H9 (cell line): ENCODE measurements at regions not wholly inside any gene's neighbourhood (a gene's known extent, or its start where the extent isn't known, plus 50 kb on each side); places are given as distances from the start of the nearest gene placed in this dataset.
A peak's percentile ranks its signal among the peaks of the same experiment; 100 is the strongest.

Source experiments
- DNase-seq: peaks from one replicate; pipeline ENCODE4 v3.0.0-alpha.2; 2017
- H2AFZ ChIP-seq: one replicate; pipeline ENCODE4 v1.6.1; 2013; ENCODE audit warnings: mild to moderate bottlenecking, low read length, control low read depth, moderate library complexity
- H2AK5ac ChIP-seq: 2 replicates; pipeline ENCODE4 v1.6.1; 2013; ENCODE audit warnings: low read length, control low read depth, mixed read lengths; ENCODE audit not compliant: insufficient read length
- H2BK120ac ChIP-seq: one replicate; pipeline ENCODE4 v1.6.1; 2013; ENCODE audit warnings: low read depth, mild to moderate bottlenecking, low read length, control low read depth, inconsistent platforms; ENCODE audit not compliant: poor library complexity, severe bottlenecking
- H2BK12ac ChIP-seq: 2 replicates; pipeline ENCODE4 v1.6.1; 2013; ENCODE audit warnings: low read length, control low read depth, mixed read lengths, low read depth; ENCODE audit not compliant: insufficient read length
- H2BK15ac ChIP-seq: 2 replicates; pipeline ENCODE4 v1.6.1; 2013; ENCODE audit warnings: low read depth, low read length, control low read depth
- H2BK20ac ChIP-seq: one replicate; pipeline ENCODE4 v1.6.1; 2013; ENCODE audit warnings: low read depth, mild to moderate bottlenecking, low read length, control low read depth, inconsistent platforms; ENCODE audit not compliant: poor library complexity, severe bottlenecking
- H2BK5ac ChIP-seq: 2 replicates; pipeline ENCODE4 v1.6.1; 2013; ENCODE audit warnings: low read length, control low read depth, mixed read lengths; ENCODE audit not compliant: insufficient read length
- H3K14ac ChIP-seq: 2 replicates; pipeline ENCODE4 v1.6.1; 2013; ENCODE audit warnings: low read length, control low read depth; ENCODE audit not compliant: insufficient read depth
- H3K18ac ChIP-seq: 2 replicates; pipeline ENCODE4 v1.6.1; 2013; ENCODE audit warnings: low read depth, mild to moderate bottlenecking, mixed read lengths, low read length, control low read depth; ENCODE audit not compliant: insufficient read length
- H3K23ac ChIP-seq: 2 replicates; pipeline ENCODE4 v1.6.1; 2013; ENCODE audit warnings: low read length, control low read depth, mixed read lengths, low read depth; ENCODE audit not compliant: insufficient read length
- H3K23me2 ChIP-seq: 2 replicates; pipeline ENCODE4 v1.6.1; 2013; ENCODE audit warnings: low read depth, mild to moderate bottlenecking, mixed read lengths, low read length, control low read depth; ENCODE audit not compliant: insufficient read length, poor library complexity, severe bottlenecking
- H3K27ac ChIP-seq: 2 replicates; pipeline ENCODE4 v1.5.1; 2013; ENCODE audit warnings: low read length, control low read depth, mixed read lengths, low read depth; ENCODE audit not compliant: insufficient read length
- H3K27me3 ChIP-seq: 2 replicates; pipeline ENCODE4 v1.6.1; 2013; ENCODE audit warnings: low read length, control low read depth, inconsistent platforms; ENCODE audit not compliant: insufficient read depth
- H3K4ac ChIP-seq: 2 replicates; pipeline ENCODE4 v1.6.1; 2013; ENCODE audit warnings: low read depth, mild to moderate bottlenecking, control low read depth, inconsistent platforms, low read length, moderate library complexity
- H3K4me1 ChIP-seq: 2 replicates; pipeline ENCODE4 v1.6.1; 2013; ENCODE audit warnings: low read length, control low read depth, inconsistent platforms; ENCODE audit not compliant: insufficient read depth
- H3K4me2 ChIP-seq: 2 replicates; pipeline ENCODE4 v1.6.1; 2013; ENCODE audit warnings: low read length, control low read depth, mixed read lengths; ENCODE audit not compliant: insufficient read length, insufficient read depth
- H3K56ac ChIP-seq: 2 replicates; pipeline ENCODE4 v1.6.1; 2013; ENCODE audit warnings: low read depth, mild to moderate bottlenecking, mixed read lengths, low read length, control low read depth; ENCODE audit not compliant: insufficient read length
- H3K79me1 ChIP-seq: 2 replicates; pipeline ENCODE4 v1.6.1; 2013; ENCODE audit warnings: low read depth, mild to moderate bottlenecking, moderate library complexity, low read length, control low read depth, inconsistent platforms; ENCODE audit not compliant: insufficient read depth, poor library complexity, severe bottlenecking
- H3K79me2 ChIP-seq: 2 replicates; pipeline ENCODE4 v1.6.1; 2013; ENCODE audit warnings: low read length, control low read depth, inconsistent platforms; ENCODE audit not compliant: insufficient read depth
- H3K9ac ChIP-seq: 2 replicates; pipeline ENCODE4 v1.6.1; 2013; ENCODE audit warnings: low read length, control low read depth, mixed read lengths; ENCODE audit not compliant: insufficient read length; ENCODE audit errors: extremely low read depth
- H3K9me3 ChIP-seq: one replicate; pipeline ENCODE4 v1.6.1; 2013; ENCODE audit warnings: low read depth, low read length, inconsistent platforms; ENCODE audit not compliant: control insufficient read depth
- H3T11ph ChIP-seq: one replicate; pipeline ENCODE4 v1.6.1; 2013; ENCODE audit warnings: mild to moderate bottlenecking, low read length, control low read depth, inconsistent platforms
- H4K20me1 ChIP-seq: one replicate; pipeline ENCODE4 v1.6.1; 2013; ENCODE audit not compliant: control insufficient read depth, insufficient read length, insufficient read depth
- H4K5ac ChIP-seq: 2 replicates; pipeline ENCODE4 v1.6.1; 2013; ENCODE audit warnings: low read depth, mild to moderate bottlenecking, mixed read lengths, low read length, control low read depth; ENCODE audit not compliant: insufficient read length
- H4K8ac ChIP-seq: replicated peaks from 2 replicates; pipeline ENCODE4 v1.6.1; 2013; ENCODE audit warnings: low read length, control low read depth, mixed read lengths, low read depth; ENCODE audit not compliant: insufficient read length
- H4K91ac ChIP-seq: 2 replicates; pipeline ENCODE4 v1.6.1; 2013; ENCODE audit warnings: low read depth, mild to moderate bottlenecking, moderate library complexity, mixed read lengths, low read length, control low read depth; ENCODE audit not compliant: insufficient read length
- H3K27ac Mint-ChIP-seq, 3 experiments: 2 replicates in 2 of 3; 3 replicates in 1 of 3; pipeline ENCODE4 v1.8.0; 2020 to 2021; ENCODE audit warnings: mixed read lengths in 3 of 3, mild to moderate bottlenecking in 1 of 3, moderate library complexity in 1 of 3
- H3K27me3 Mint-ChIP-seq: 2 replicates; pipeline ENCODE4 v1.8.0; 2021; ENCODE audit warnings: low read depth, mild to moderate bottlenecking, moderate library complexity, mixed read lengths
- H3K36me3 Mint-ChIP-seq, 3 experiments: 2 replicates in 2 of 3; 3 replicates in 1 of 3; pipeline ENCODE4 v1.8.0; 2020 to 2021; ENCODE audit warnings: low read depth in 3 of 3, mixed read lengths in 3 of 3; ENCODE audit not compliant: insufficient read depth in 1 of 3
- H3K4me1 Mint-ChIP-seq, 2 experiments: 2 replicates each; pipeline ENCODE4 v1.8.0; 2020; ENCODE audit warnings: mixed read lengths in 2 of 2
- H3K4me3 Mint-ChIP-seq, 2 experiments: 2 replicates in 1 of 2; 3 replicates in 1 of 2; pipeline ENCODE4 v1.8.0; 2020 to 2021; ENCODE audit warnings: mild to moderate bottlenecking in 2 of 2, mixed read lengths in 2 of 2, moderate library complexity in 1 of 2
- H3K9me3 Mint-ChIP-seq, 2 experiments: 2 replicates in 1 of 2; 3 replicates in 1 of 2; pipeline ENCODE4 v1.8.0; 2020; ENCODE audit warnings: mild to moderate bottlenecking in 2 of 2, mixed read lengths in 2 of 2, moderate library complexity in 1 of 2
- CTCF ChIP-seq: fragments of 200-600 bp; sonication (generic); conservative IDR thresholded peaks from 3 replicates; pipeline ENCODE4 v1.8.0; 2021; ENCODE audit warnings: antibody characterized with exemption, mild to moderate bottlenecking
- WGBS: extraction: QIAGEN DNeasy Blood & Tissue Kit; methylation state at CpG from one replicate; pipeline ENCODE4 v1.1.7; 2013; ENCODE audit warnings: missing lambda C conversion rate, low lambda C conversion rate, mixed read lengths; ENCODE audit not compliant: insufficient read length; ENCODE audit errors: extremely low coverage; 5-methylcytosine and 5-hydroxymethylcytosine counted together

GRCh38 chr1:29729281-29729680, 493.0 kb downstream of the PTPRU start:
- no peaks in the 10 kb centered on the region for H3K27me3 ChIP-seq
- no peak overlapping the region for H3K4me2 ChIP-seq
- no peak overlapping the region for H2AFZ ChIP-seq
- H3K4me1 Mint-ChIP-seq, result peaks cover 0 to 3% of the 10 kb centered on the region in 2 experiments; a peak in 1 of 4 replicates
- H3K79me1 ChIP-seq, result no peaks in the 10 kb centered on the region
- H4K8ac ChIP-seq, result no peak overlapping the region
- no peaks in the 10 kb centered on the region for H4K20me1 ChIP-seq
- no peaks in the 10 kb centered on the region; a peak in 2 of 7 replicates for H3K36me3 Mint-ChIP-seq
- H3K9ac ChIP-seq, result no peak overlapping the region
- peak overlapping the region in 1 of 3 experiments; percentile 65; a peak in 2 of 7 replicates for H3K27ac Mint-ChIP-seq
- no peak overlapping the region for H3K27ac ChIP-seq
- no peaks in the 10 kb centered on the region for H3K4me1 ChIP-seq
- no peak overlapping the region for H2BK120ac ChIP-seq
- no peak overlapping the region for H3K14ac ChIP-seq
- H2AK5ac ChIP-seq, result no peak overlapping the region
- H2BK20ac ChIP-seq, result no peak overlapping the region
- no peaks in the 10 kb centered on the region for H3K9me3 ChIP-seq
- peaks cover 6% of the 10 kb centered on the region for H3K27me3 Mint-ChIP-seq
- no peak overlapping the region for H4K91ac ChIP-seq
- no CpG with 5 or more reads among the region's 6 CpGs for WGBS
- peaks cover 0 to 3% of the 10 kb centered on the region in 2 experiments; a peak in 2 of 5 replicates for H3K9me3 Mint-ChIP-seq
- H3K79me2 ChIP-seq, result no peaks in the 10 kb centered on the region
- no peaks in the 10 kb centered on the region for H3K23me2 ChIP-seq
- no peak overlapping the region for H3T11ph ChIP-seq
- H3K4me3 Mint-ChIP-seq, result no peak overlapping the region
- H3K56ac ChIP-seq, result no peak overlapping the region
- H2BK5ac ChIP-seq, result no peak overlapping the region
- no peak for TF ChIP-seq CTCF
- H3K4ac ChIP-seq, result no peak overlapping the region
- H4K5ac ChIP-seq, result no peak overlapping the region
- H2BK12ac ChIP-seq, result no peak overlapping the region
- no peak overlapping the region for H3K18ac ChIP-seq
- no peak overlapping the region for H2BK15ac ChIP-seq
- H3K23ac ChIP-seq, result no peak overlapping the region
- DNase-seq, result no peak
